Endothelial cell of umbilical vein (primary cell): ENCODE measurements at regions not wholly inside any gene's neighbourhood (a gene's known extent, or its start where the extent isn't known, plus 50 kb on each side); places are given as distances from the start of the nearest gene placed in this dataset.

Experiments used
- CTCF ChIP-seq, 2 donors: IDR thresholded peaks; 1 replicate in 1 of 2; 2 replicates in 1 of 2; pipeline ENCODE4 v1.5.1; 2011; ENCODE audit warnings: low read length in 2 of 2, mild to moderate bottlenecking in 2 of 2, moderate library complexity in 2 of 2, control low read depth in 1 of 2, inconsistent platforms in 1 of 2, low read depth in 1 of 2; ENCODE audit not compliant: insufficient read depth in 1 of 2; ENCODE audit errors: extremely low read depth in 1 of 2
- EZH2 ChIP-seq: IDR thresholded peaks from 2 replicates; pipeline ENCODE4 v1.6.1; 2012; ENCODE audit warnings: borderline replicate concordance, low read depth, mild to moderate bottlenecking, moderate library complexity, low read length, inconsistent platforms; ENCODE audit not compliant: severe bottlenecking
- FOS ChIP-seq: IDR thresholded peaks from 2 replicates; pipeline ENCODE4 v1.6.1; 2011; ENCODE audit warnings: mild to moderate bottlenecking, low read length, moderate library complexity, borderline replicate concordance; ENCODE audit not compliant: insufficient read depth
- GATA2 ChIP-seq: IDR thresholded peaks from 2 replicates; pipeline ENCODE4 v1.7.0; 2011; ENCODE audit warnings: low read depth, mild to moderate bottlenecking, moderate library complexity, mixed read lengths, low read length; ENCODE audit not compliant: insufficient read length, insufficient read depth
- JUN ChIP-seq: IDR thresholded peaks from 2 replicates; pipeline ENCODE4 v1.6.1; 2011; ENCODE audit warnings: borderline replicate concordance, low read depth; ENCODE audit not compliant: insufficient read length, insufficient read depth
- MAX ChIP-seq: IDR thresholded peaks from 2 replicates; pipeline ENCODE4 v1.6.1; 2011; ENCODE audit not compliant: insufficient read depth, insufficient read length
- MYC ChIP-seq: IDR thresholded peaks from one replicate; pipeline ENCODE4 v1.6.1; 2011; ENCODE audit warnings: mild to moderate bottlenecking, low read depth, low read length
- POLR2A ChIP-seq: IDR thresholded peaks from 2 replicates; pipeline ENCODE4 v1.6.1; 2012; ENCODE audit warnings: low read depth, mild to moderate bottlenecking, control low read depth, low read length
- POLR2AphosphoS5 ChIP-seq: IDR thresholded peaks from 2 replicates; pipeline ENCODE4 v1.6.1; 2012; ENCODE audit warnings: low read depth, mild to moderate bottlenecking, control low read depth, low read length, moderate library complexity; ENCODE audit not compliant: insufficient read depth

DNA sequence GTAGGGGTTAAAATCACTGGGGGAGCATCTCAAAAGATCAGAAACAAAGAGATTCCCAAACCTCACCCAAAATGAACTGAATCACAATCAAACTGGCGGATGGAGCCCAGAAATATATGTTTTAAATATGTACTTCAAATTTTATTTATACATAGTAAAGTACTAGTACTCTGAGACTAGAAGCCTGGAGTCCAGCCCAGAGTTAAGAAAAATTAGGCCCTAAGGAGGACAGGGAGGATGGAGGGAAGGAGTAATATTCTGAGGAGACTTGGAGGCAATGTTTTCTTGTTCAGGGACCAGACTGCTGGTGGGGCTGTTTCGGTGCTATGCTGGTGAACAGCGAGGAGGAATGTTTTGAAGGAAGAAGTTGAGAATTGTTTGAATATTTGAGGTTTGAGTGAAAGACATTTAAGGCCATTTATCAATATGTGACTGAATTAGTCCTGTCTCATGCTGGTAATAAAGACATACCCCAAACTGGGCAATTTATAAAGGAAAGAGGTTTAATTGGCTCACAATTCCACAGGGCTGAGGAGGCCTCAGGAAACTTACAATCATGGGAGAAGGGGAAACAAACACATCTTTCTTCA is 552.4 kb upstream of the DAB2 start:
- no peak for TF ChIP-seq POLR2AphosphoS5
- TF ChIP-seq CTCF (IDR thresholded peaks at IDR 0.05; ENCODE audit: extremely low read depth in 1 of 2, insufficient read depth in 1 of 2, low read depth in 1 of 2, low read length in 2 of 2) = no peak
- TF ChIP-seq MAX = no peak
- TF ChIP-seq MYC = no peak
- TF ChIP-seq EZH2 = no peak
- TF ChIP-seq FOS = no peak
- no peak for TF ChIP-seq POLR2A
- no peak for TF ChIP-seq GATA2
- no peak for TF ChIP-seq JUN
